ENCODE measurements at regions not wholly inside any gene's neighbourhood (a gene's known extent, or its start where the extent isn't known, plus 50 kb on each side); places are given as distances from the start of the nearest gene placed in this dataset.

- Histone ChIP-seq H3K27ac (no peak overlapping the region), H3K4me1 (no peaks in the 10 kb centered on the region), H3K9me3 (no peaks in the 10 kb centered on the region), H3K27me3 (no peaks in the 10 kb centered on the region), H3K4me3 (no peak overlapping the region), H3K36me3 (no peaks in the 10 kb centered on the region)
- intact Hi-C loops (cut with DNase I) = no loop called here
- DNase-seq = no peak
- TF ChIP-seq POLR2A (IDR thresholded peaks at IDR 0.05) = no peak
- TF ChIP-seq CTCF (IDR thresholded peaks at IDR 0.05) = no peak
- WGBS, 2 donors = 66 to 68% methylated on average over 5 of the region's 5 CpGs
These were observed 344.8 kb downstream of the CHRM3 start for GRCh38 chr1:239731082-239731748.

GRCh38 chr1:239732770-239733169 is 346.4 kb downstream of the CHRM3 start:
- 82 to 91% methylated on average over 2 of the region's 2 CpGs for WGBS, 2 donors
- TF ChIP-seq CTCF (IDR thresholded peaks at IDR 0.05) (no peak), POLR2A (IDR thresholded peaks at IDR 0.05) (no peak)
- intact Hi-C loops (cut with DNase I) = no loop called here

GRCh38 chr1:239733995-239734394 is 347.6 kb downstream of the CHRM3 start:
- 78 to 88% methylated on average over 3 of the region's 3 CpGs for WGBS, 2 donors
- no peaks in the 10 kb centered on the region for H3K36me3 ChIP-seq
- no peak for TF ChIP-seq CTCF (IDR thresholded peaks at IDR 0.05)
- TF ChIP-seq POLR2A (IDR thresholded peaks at IDR 0.05) = no peak
- H3K9me3 ChIP-seq = no peaks in the 10 kb centered on the region
- no peaks in the 10 kb centered on the region for H3K27me3 ChIP-seq
- no peak overlapping the region for H3K4me3 ChIP-seq
- intact Hi-C loops (cut with DNase I) = no loop called here
- H3K4me1 ChIP-seq = no peaks in the 10 kb centered on the region
- no peak for DNase-seq
- no peak overlapping the region for H3K27ac ChIP-seq

More at GRCh38 chr1:239732770-239733169, 346.4 kb downstream of the CHRM3 start:
- Histone ChIP-seq H3K27me3 (no peaks in the 10 kb centered on the region), H3K4me3 (no peak overlapping the region), H3K9me3 (no peaks in the 10 kb centered on the region), H3K36me3 (no peaks in the 10 kb centered on the region), H3K4me1 (no peaks in the 10 kb centered on the region), H3K27ac (no peak overlapping the region)
- DNase-seq = no peak

GRCh38 chr1:239735111-239735510 is 348.7 kb downstream of the CHRM3 start:
- no peak for DNase-seq
- H3K27me3 ChIP-seq = no peaks in the 10 kb centered on the region
- intact Hi-C loops (cut with DNase I) = no loop called here
- TF ChIP-seq CTCF (IDR thresholded peaks at IDR 0.05) = no peak
- TF ChIP-seq POLR2A (IDR thresholded peaks at IDR 0.05) = no peak
- H3K4me3 ChIP-seq = no peak overlapping the region
- H3K27ac ChIP-seq = no peak overlapping the region
- H3K9me3 ChIP-seq = no peaks in the 10 kb centered on the region
- 21 to 25% methylated on average over 2 of the region's 2 CpGs for WGBS, 2 donors
- H3K36me3 ChIP-seq = no peaks in the 10 kb centered on the region
- no peaks in the 10 kb centered on the region for H3K4me1 ChIP-seq

GRCh38 chr1:239736479-239736878 is 350.1 kb downstream of the CHRM3 start:
- no peak overlapping the region for H3K4me3 ChIP-seq
- H3K27ac ChIP-seq = no peak overlapping the region
- 62 to 69% methylated on average over 2 of the region's 2 CpGs for WGBS, 2 donors
- TF ChIP-seq CTCF (IDR thresholded peaks at IDR 0.05) (no peak), POLR2A (IDR thresholded peaks at IDR 0.05) (no peak)
- no peaks in the 10 kb centered on the region for H3K27me3 ChIP-seq
- intact Hi-C loops (cut with DNase I) = no loop called here
- DNase-seq = no peak
- no peaks in the 10 kb centered on the region for H3K9me3 ChIP-seq
- H3K36me3 ChIP-seq = no peaks in the 10 kb centered on the region
- no peaks in the 10 kb centered on the region for H3K4me1 ChIP-seq

Measured in esophagus squamous epithelium (tissue), 5 donors.